IPS-18a (cell line): ENCODE measurements at regions not wholly inside any gene's neighbourhood (a gene's known extent, or its start where the extent isn't known, plus 50 kb on each side); places are given as distances from the start of the nearest gene placed in this dataset.

Source experiments
- H3K27ac ChIP-seq: one replicate; pipeline ENCODE4 v1.5.1; 2013; ENCODE audit warnings: low read length
- H3K27me3 ChIP-seq: one replicate; pipeline ENCODE4 v1.6.1; 2013; ENCODE audit warnings: mild to moderate bottlenecking, low read length; ENCODE audit not compliant: control insufficient read depth, insufficient read depth
- H3K36me3 ChIP-seq: one replicate; pipeline ENCODE4 v1.6.1; 2013; ENCODE audit warnings: low read depth, low read length; ENCODE audit not compliant: control insufficient read depth
- H3K4me1 ChIP-seq: one replicate; pipeline ENCODE4 v1.6.1; 2013; ENCODE audit warnings: low read depth, low read length; ENCODE audit not compliant: control insufficient read depth
- H3K4me3 ChIP-seq: one replicate; pipeline ENCODE4 v1.5.1; 2013; ENCODE audit warnings: low read length
- H3K9ac ChIP-seq: one replicate; pipeline ENCODE4 v1.6.1; 2013; ENCODE audit warnings: mild to moderate bottlenecking, low read length, moderate library complexity
- H3K9me3 ChIP-seq: one replicate; pipeline ENCODE4 v1.6.1; 2013; ENCODE audit warnings: low read depth, low read length; ENCODE audit not compliant: control insufficient read depth

GRCh38 chr7:18352339-18353255 lies 143.0 kb upstream of the HDAC9 start:
- no peak overlapping the region for H3K9ac ChIP-seq

GRCh38 chr7:18353339-18353738 lies 142.2 kb upstream of the HDAC9 start:
- Histone ChIP-seq H3K9ac (no peak overlapping the region), H3K27ac (no peak overlapping the region), H3K4me1 (peaks cover 3% of the 10 kb centered on the region), H3K4me3 (no peak overlapping the region), H3K27me3 (no peaks in the 10 kb centered on the region), H3K9me3 (no peaks in the 10 kb centered on the region), H3K36me3 (no peaks in the 10 kb centered on the region)

More at GRCh38 chr7:18352339-18353255, 143.0 kb upstream of the HDAC9 start:
- Histone ChIP-seq H3K4me3 (no peak overlapping the region), H3K4me1 (peaks cover 3% of the 10 kb centered on the region), H3K36me3 (no peaks in the 10 kb centered on the region), H3K27me3 (no peaks in the 10 kb centered on the region), H3K27ac (no peak overlapping the region), H3K9me3 (no peaks in the 10 kb centered on the region)

GRCh38 chr7:18354108-18355085 lies 141.2 kb upstream of the HDAC9 start:
- H3K4me1 ChIP-seq, result peaks cover 3% of the 10 kb centered on the region
- H3K4me3 ChIP-seq, result no peak overlapping the region
- H3K27me3 ChIP-seq, result no peaks in the 10 kb centered on the region
- no peak overlapping the region for H3K9ac ChIP-seq
- H3K36me3 ChIP-seq, result no peaks in the 10 kb centered on the region
- no peak overlapping the region for H3K27ac ChIP-seq
- no peaks in the 10 kb centered on the region for H3K9me3 ChIP-seq

- Histone ChIP-seq H3K9me3 (no peaks in the 10 kb centered on the region), H3K4me3 (no peak overlapping the region), H3K27ac (no peak overlapping the region), H3K36me3 (no peaks in the 10 kb centered on the region), H3K9ac (no peak overlapping the region), H3K4me1 (peaks cover 3% of the 10 kb centered on the region), H3K27me3 (no peaks in the 10 kb centered on the region)
These were observed 139.3 kb upstream of the HDAC9 start for GRCh38 chr7:18356191-18356645.

GRCh38 chr7:18357691-18358090 lies 137.9 kb upstream of the HDAC9 start:
- Histone ChIP-seq H3K36me3 (no peaks in the 10 kb centered on the region), H3K9ac (no peak overlapping the region), H3K27me3 (no peaks in the 10 kb centered on the region), H3K4me3 (no peak overlapping the region), H3K4me1 (peaks cover 11% of the 10 kb centered on the region), H3K9me3 (no peaks in the 10 kb centered on the region), H3K27ac (no peak overlapping the region)

- Histone ChIP-seq H3K4me3 (no peak overlapping the region), H3K9me3 (no peaks in the 10 kb centered on the region), H3K36me3 (no peaks in the 10 kb centered on the region)
These were observed 133.8 kb upstream of the HDAC9 start for GRCh38 chr7:18361756-18362155.

GRCh38 chr7:18363751-18364380 lies 131.7 kb upstream of the HDAC9 start:
- H3K9me3 ChIP-seq, result no peaks in the 10 kb centered on the region
- H3K4me1 ChIP-seq, result peaks cover 32% of the 10 kb centered on the region
- no peaks in the 10 kb centered on the region for H3K27me3 ChIP-seq
- H3K4me3 ChIP-seq, result no peak overlapping the region
- H3K27ac ChIP-seq, result no peak overlapping the region
- no peaks in the 10 kb centered on the region for H3K36me3 ChIP-seq
- H3K9ac ChIP-seq, result no peak overlapping the region

More at GRCh38 chr7:18361756-18362155, 133.8 kb upstream of the HDAC9 start:
- peaks cover 29% of the 10 kb centered on the region for H3K4me1 ChIP-seq
- H3K27ac ChIP-seq, result no peak overlapping the region
- H3K27me3 ChIP-seq, result no peaks in the 10 kb centered on the region
- no peak overlapping the region for H3K9ac ChIP-seq

GRCh38 chr7:18364396-18364795 lies 131.2 kb upstream of the HDAC9 start:
- H3K36me3 ChIP-seq, result no peaks in the 10 kb centered on the region
- H3K9me3 ChIP-seq, result no peaks in the 10 kb centered on the region
- no peak overlapping the region for H3K9ac ChIP-seq
- H3K4me3 ChIP-seq, result no peak overlapping the region
- H3K4me1 ChIP-seq, result peaks cover 32% of the 10 kb centered on the region
- no peak overlapping the region for H3K27ac ChIP-seq
- no peaks in the 10 kb centered on the region for H3K27me3 ChIP-seq

GRCh38 chr7:18366394-18366793 lies 129.2 kb upstream of the HDAC9 start:
- Histone ChIP-seq H3K27ac (no peak overlapping the region), H3K4me1 (peaks cover 32% of the 10 kb centered on the region), H3K9me3 (no peaks in the 10 kb centered on the region), H3K27me3 (no peaks in the 10 kb centered on the region), H3K4me3 (no peak overlapping the region), H3K9ac (no peak overlapping the region), H3K36me3 (no peaks in the 10 kb centered on the region)

GRCh38 chr7:18369011-18369410 lies 126.5 kb upstream of the HDAC9 start:
- Histone ChIP-seq H3K9ac (no peak overlapping the region), H3K4me3 (no peak overlapping the region), H3K36me3 (no peaks in the 10 kb centered on the region), H3K27ac (no peak overlapping the region), H3K4me1 (peaks cover 32% of the 10 kb centered on the region), H3K9me3 (no peaks in the 10 kb centered on the region), H3K27me3 (no peaks in the 10 kb centered on the region)

- Histone ChIP-seq H3K9me3 (no peaks in the 10 kb centered on the region), H3K9ac (no peak overlapping the region), H3K4me1 (peaks cover 18% of the 10 kb centered on the region), H3K27ac (no peak overlapping the region), H3K36me3 (no peaks in the 10 kb centered on the region), H3K27me3 (no peaks in the 10 kb centered on the region), H3K4me3 (no peak overlapping the region)
These were observed 124.9 kb upstream of the HDAC9 start for GRCh38 chr7:18370633-18371032.
